DND-41 (cell line): ENCODE measurements at regions not wholly inside any gene's neighbourhood (a gene's known extent, or its start where the extent isn't known, plus 50 kb on each side); places are given as distances from the start of the nearest gene placed in this dataset.

Experiments
- ATAC-seq: fragments of 200-7000 bp; cut with Tn5 transposase; 3 replicates; pipeline ENCODE4 v1.9.1; 2021; ENCODE audit warnings: low read depth; ENCODE audit not compliant: insufficient read depth
- DNase-seq: peaks from one replicate; pipeline ENCODE4 v3.0.0-alpha.2; 2020
- H2AFZ ChIP-seq: 2 replicates; pipeline ENCODE4 v1.6.0; 2012; ENCODE audit warnings: low read depth, low read length
- H3K27ac ChIP-seq: 2 replicates; pipeline ENCODE4 v1.5.1; 2012; ENCODE audit warnings: low read length, inconsistent platforms
- H3K27me3 ChIP-seq: fragments of 200-600 bp; sonication (generic); 2 replicates; pipeline ENCODE4 v1.6.0; 2012; ENCODE audit warnings: low read length, mild to moderate bottlenecking, inconsistent platforms; ENCODE audit not compliant: insufficient read depth, poor library complexity
- H3K36me3 ChIP-seq: 2 replicates; pipeline ENCODE4 v1.5.1; 2012; ENCODE audit warnings: low read length, inconsistent platforms; ENCODE audit not compliant: insufficient read depth
- H3K4me1 ChIP-seq: 2 replicates; pipeline ENCODE4 v1.5.1; 2012; ENCODE audit warnings: mild to moderate bottlenecking, low read length; ENCODE audit not compliant: insufficient read depth
- H3K4me2 ChIP-seq: 2 replicates; pipeline ENCODE4 v1.6.0; 2012; ENCODE audit warnings: mild to moderate bottlenecking, moderate library complexity, low read length, inconsistent platforms; ENCODE audit not compliant: insufficient read depth
- H3K4me3 ChIP-seq, 2 experiments: fragments of 200-600 bp in 1 of 2; shearing (Covaris generic) in 1 of 2; 2 replicates each; pipeline ENCODE4 v1.5.1; 2012 to 2016; ENCODE audit warnings: inconsistent platforms in 2 of 2, low read length in 2 of 2, mild to moderate bottlenecking in 2 of 2, low read depth in 1 of 2, moderate library complexity in 1 of 2
- H3K79me2 ChIP-seq: 2 replicates; pipeline ENCODE4 v1.6.0; 2012; ENCODE audit warnings: low read length, inconsistent platforms; ENCODE audit not compliant: insufficient read depth
- H3K9ac ChIP-seq: 2 replicates; pipeline ENCODE4 v1.6.0; 2012; ENCODE audit warnings: low read depth, mild to moderate bottlenecking, inconsistent platforms, low read length, moderate library complexity
- H3K9me3 ChIP-seq: 2 replicates; pipeline ENCODE4 v1.5.1; 2012; ENCODE audit warnings: low read length, moderate library complexity, mild to moderate bottlenecking, inconsistent platforms; ENCODE audit not compliant: insufficient read depth, severe bottlenecking
- H4K20me1 ChIP-seq: 2 replicates; pipeline ENCODE4 v1.6.0; 2012; ENCODE audit warnings: low read length; ENCODE audit not compliant: insufficient read depth
- CTCF ChIP-seq: IDR thresholded peaks from 2 replicates; pipeline ENCODE4 v1.5.1; 2012; ENCODE audit warnings: borderline replicate concordance, low read length, moderate library complexity, mild to moderate bottlenecking; ENCODE audit not compliant: poor library complexity, severe bottlenecking; ENCODE audit errors: extremely low read depth
- EZH2 ChIP-seq: IDR thresholded peaks from 3 replicates; pipeline ENCODE4 v1.6.1; 2012; ENCODE audit warnings: borderline replicate concordance, low read depth, mild to moderate bottlenecking, moderate library complexity, low read length, inconsistent platforms; ENCODE audit not compliant: severe bottlenecking

- Histone ChIP-seq H3K27ac (no peak overlapping the region), H2AFZ (no peak overlapping the region), H3K4me1 (no peaks in the 10 kb centered on the region), H3K9me3 (no peaks in the 10 kb centered on the region), H3K27me3 (no peaks in the 10 kb centered on the region), H3K9ac (no peak overlapping the region), H3K4me3 (no peak overlapping the region), H4K20me1 (no peaks in the 10 kb centered on the region), H3K4me2 (no peak overlapping the region), H3K36me3 (no peaks in the 10 kb centered on the region), H3K79me2 (no peaks in the 10 kb centered on the region)
- no peak for DNase-seq
- ATAC-seq = no peak
- TF ChIP-seq EZH2 (no peak), CTCF (no peak)
Measured at GRCh38 chr2:55973673-55974072, 50.1 kb upstream of the EFEMP1 start.

GRCh38 chr2:55976681-55977080, 53.1 kb upstream of the EFEMP1 start:
- ATAC-seq = no peak
- H3K36me3 ChIP-seq = no peaks in the 10 kb centered on the region

GRCh38 chr2:55985406-55985805, 61.8 kb upstream of the EFEMP1 start:
- Histone ChIP-seq H3K4me1 (no peaks in the 10 kb centered on the region), H3K36me3 (no peaks in the 10 kb centered on the region), H3K9me3 (no peaks in the 10 kb centered on the region), H2AFZ (no peak overlapping the region), H3K9ac (no peak overlapping the region), H3K27ac (no peak overlapping the region), H3K4me3 (no peak overlapping the region), H3K27me3 (no peaks in the 10 kb centered on the region), H3K79me2 (no peaks in the 10 kb centered on the region), H4K20me1 (no peaks in the 10 kb centered on the region; the same call in 1 of the 2 replicates), H3K4me2 (no peak overlapping the region)
- no peak for TF ChIP-seq CTCF
- no peak for TF ChIP-seq EZH2
- DNase-seq = no peak
- ATAC-seq = no peak

More at GRCh38 chr2:55976681-55977080, 53.1 kb upstream of the EFEMP1 start:
- no peaks in the 10 kb centered on the region for H3K4me1 ChIP-seq
- H3K27ac ChIP-seq = no peak overlapping the region
- no peak for TF ChIP-seq CTCF
- no peak overlapping the region for H3K4me2 ChIP-seq
- no peaks in the 10 kb centered on the region for H3K9me3 ChIP-seq
- H2AFZ ChIP-seq = no peak overlapping the region
- no peaks in the 10 kb centered on the region for H3K79me2 ChIP-seq
- H3K9ac ChIP-seq = no peak overlapping the region
- H3K4me3 ChIP-seq = no peak overlapping the region
- H3K27me3 ChIP-seq = no peaks in the 10 kb centered on the region
- DNase-seq = no peak
- H4K20me1 ChIP-seq = no peaks in the 10 kb centered on the region

- H3K4me2 ChIP-seq = no peak overlapping the region
- ATAC-seq (no peak), DNase-seq (no peak)
- no peaks in the 10 kb centered on the region for H3K36me3 ChIP-seq
- H3K9me3 ChIP-seq = no peaks in the 10 kb centered on the region
- H3K4me3 ChIP-seq = no peak overlapping the region
- H3K9ac ChIP-seq = no peak overlapping the region
- no peaks in the 10 kb centered on the region; the same call in 1 of the 2 replicates for H4K20me1 ChIP-seq
- H2AFZ ChIP-seq = no peak overlapping the region
- H3K4me1 ChIP-seq = no peaks in the 10 kb centered on the region
- no peak overlapping the region for H3K27ac ChIP-seq
- no peaks in the 10 kb centered on the region for H3K27me3 ChIP-seq
- H3K79me2 ChIP-seq = no peaks in the 10 kb centered on the region
- TF ChIP-seq CTCF (no peak), EZH2 (no peak)
Measured at GRCh38 chr2:55986001-55986400, 62.4 kb upstream of the EFEMP1 start.
